ENCODE measurements at regions not wholly inside any gene's neighbourhood (a gene's known extent, or its start where the extent isn't known, plus 50 kb on each side); places are given as distances from the start of the nearest gene placed in this dataset.

DNA sequence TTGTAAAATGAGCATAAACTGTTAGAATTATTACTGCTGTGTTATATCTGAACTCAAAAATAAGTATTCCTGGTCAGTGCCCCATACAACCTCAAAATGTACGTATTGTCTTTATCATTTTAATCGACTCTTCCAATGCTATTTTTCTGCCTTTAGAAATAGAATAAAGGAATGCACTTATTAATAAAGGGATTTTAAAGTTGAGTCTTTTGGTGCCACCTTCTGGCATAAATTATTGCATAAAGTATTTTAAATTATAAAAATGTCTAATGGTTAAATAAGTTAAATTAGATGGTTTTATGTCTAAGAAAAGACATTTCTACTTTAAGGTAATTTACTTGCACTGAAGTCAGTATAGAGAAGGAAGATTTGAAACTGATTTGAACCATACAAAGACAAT is 424.0 kb upstream of the NDST4 start:
- TF ChIP-seq, protein P1, sequence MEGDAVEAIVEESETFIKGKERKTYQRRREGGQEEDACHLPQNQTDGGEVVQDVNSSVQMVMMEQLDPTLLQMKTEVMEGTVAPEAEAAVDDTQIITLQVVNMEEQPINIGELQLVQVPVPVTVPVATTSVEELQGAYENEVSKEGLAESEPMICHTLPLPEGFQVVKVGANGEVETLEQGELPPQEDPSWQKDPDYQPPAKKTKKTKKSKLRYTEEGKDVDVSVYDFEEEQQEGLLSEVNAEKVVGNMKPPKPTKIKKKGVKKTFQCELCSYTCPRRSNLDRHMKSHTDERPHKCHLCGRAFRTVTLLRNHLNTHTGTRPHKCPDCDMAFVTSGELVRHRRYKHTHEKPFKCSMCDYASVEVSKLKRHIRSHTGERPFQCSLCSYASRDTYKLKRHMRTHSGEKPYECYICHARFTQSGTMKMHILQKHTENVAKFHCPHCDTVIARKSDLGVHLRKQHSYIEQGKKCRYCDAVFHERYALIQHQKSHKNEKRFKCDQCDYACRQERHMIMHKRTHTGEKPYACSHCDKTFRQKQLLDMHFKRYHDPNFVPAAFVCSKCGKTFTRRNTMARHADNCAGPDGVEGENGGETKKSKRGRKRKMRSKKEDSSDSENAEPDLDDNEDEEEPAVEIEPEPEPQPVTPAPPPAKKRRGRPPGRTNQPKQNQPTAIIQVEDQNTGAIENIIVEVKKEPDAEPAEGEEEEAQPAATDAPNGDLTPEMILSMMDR (IDR thresholded peaks at IDR 0.05), result no peak
- no peak for TF ChIP-seq POLR2A (IDR thresholded peaks at IDR 0.05)
- no peak for TF ChIP-seq POLR2AphosphoS5 (IDR thresholded peaks at IDR 0.05)
